SK-N-SH (cell line): ENCODE measurements at regions not wholly inside any gene's neighbourhood (a gene's known extent, or its start where the extent isn't known, plus 50 kb on each side); places are given as distances from the start of the nearest gene placed in this dataset.

Source experiments
- CTCF ChIA-PET: fragments of 300-600, 350-600 bp; formaldehyde crosslinking; extraction: SDS; loops from one replicate; lab custom pipeline; 2021; lab: Yijun Ruan, JAX
- POLR2A ChIA-PET: fragments of 350-600 bp; sonication (Branson Sonifier 250); formaldehyde crosslinking; extraction: SDS; loops from one replicate; lab custom pipeline; 2020; ENCODE audit warnings: antibody characterized with exemption, inconsistent platforms; lab: Yijun Ruan, JAX
- DNase-seq: peaks from one replicate; pipeline ENCODE4 v3.0.0; 2012
- H2AFZ ChIP-seq: fragments of 200-600 bp; sonication (generic); 2 replicates; pipeline ENCODE4 v1.8.1; 2016; ENCODE audit warnings: antibody characterized with exemption, mild to moderate bottlenecking, low read depth
- H3F3A ChIP-seq: fragments of 200-600 bp; sonication (generic); replicated peaks from 2 replicates; pipeline ENCODE3; 2016; ENCODE audit warnings: antibody characterized with exemption, mild to moderate bottlenecking; ENCODE audit not compliant: insufficient read depth
- H3K27ac ChIP-seq, 2 experiments: fragments of 200-500 bp in 1 of 2; fragments of 200-600 bp in 1 of 2; sonication (Bioruptor generic) in 1 of 2; sonication (generic), shearing (Covaris generic) in 1 of 2; 2 replicates each; pipeline versions ENCODE4 v1.5.1 to v1.6.1; 2014 to 2016; ENCODE audit warnings: low read depth in 2 of 2, inconsistent platforms in 1 of 2, low read length in 1 of 2, mild to moderate bottlenecking in 1 of 2, mixed read lengths in 1 of 2
- H3K27me3 ChIP-seq: fragments of 200-600 bp; sonication (generic), shearing (Covaris generic); 2 replicates; pipeline ENCODE4 v1.6.1; 2016; ENCODE audit warnings: mixed run types; ENCODE audit not compliant: insufficient read depth
- H3K36me3 ChIP-seq, 2 experiments: fragments of 200-500 bp in 1 of 2; fragments of 200-600 bp in 1 of 2; sonication (Bioruptor generic) in 1 of 2; sonication (generic) in 1 of 2; replicated peaks in 1 of 2; 2 replicates each; pipeline versions ENCODE3 to v1.5.1; 2014 to 2016; ENCODE audit warnings: low read length in 1 of 2, mild to moderate bottlenecking in 1 of 2; ENCODE audit not compliant: insufficient read depth in 2 of 2, control insufficient read depth in 1 of 2
- H3K4me1 ChIP-seq, 2 experiments: fragments of 200-500 bp in 1 of 2; fragments of 200-600 bp in 1 of 2; sonication (Bioruptor generic) in 1 of 2; sonication (generic), shearing (Covaris generic) in 1 of 2; 2 replicates each; pipeline versions ENCODE4 v1.5.1 to v1.6.1; 2014 to 2016; ENCODE audit warnings: low read depth in 1 of 2, low read length in 1 of 2, mixed run types in 1 of 2; ENCODE audit not compliant: insufficient read depth in 2 of 2, control insufficient read depth in 1 of 2
- H3K4me2 ChIP-seq: fragments of 200-600 bp; sonication (generic), shearing (Covaris generic); 2 replicates; pipeline ENCODE4 v1.6.1; 2017; ENCODE audit warnings: mixed run types
- H3K4me3 ChIP-seq, 2 experiments: fragments of 200-500 bp in 1 of 2; fragments of 200-600 bp in 1 of 2; sonication (Bioruptor generic) in 1 of 2; sonication (generic), shearing (Covaris generic) in 1 of 2; 2 replicates each; pipeline versions ENCODE4 v1.5.1 to v1.8.1; 2014 to 2016; ENCODE audit warnings: low read depth in 2 of 2, inconsistent platforms in 1 of 2, low read length in 1 of 2, mild to moderate bottlenecking in 1 of 2, mixed read lengths in 1 of 2, moderate library complexity in 1 of 2
- H3K79me2 ChIP-seq: fragments of 200-600 bp; sonication (generic); 2 replicates; pipeline ENCODE4 v1.8.1; 2017; ENCODE audit warnings: mild to moderate bottlenecking; ENCODE audit not compliant: insufficient read depth
- H3K9ac ChIP-seq: fragments of 200-600 bp; sonication (generic); 2 replicates; pipeline ENCODE4 v1.6.1; 2017; ENCODE audit warnings: mixed run types
- H3K9me2 ChIP-seq: fragments of 200-600 bp; sonication (generic); 2 replicates; pipeline ENCODE4 v1.6.1; 2017; ENCODE audit warnings: mixed run types
- H3K9me3 ChIP-seq: fragments of 200-600 bp; sonication (generic); 2 replicates; pipeline ENCODE4 v1.6.1; 2017; ENCODE audit warnings: mixed run types, mild to moderate bottlenecking, moderate library complexity
- H4K20me1 ChIP-seq: fragments of 200-600 bp; sonication (generic); 2 replicates; pipeline ENCODE4 v1.6.1; 2017; ENCODE audit warnings: mild to moderate bottlenecking, mixed run types; ENCODE audit not compliant: insufficient read depth
- CHD2 ChIP-seq: fragments of 150-350 bp; IDR thresholded peaks from 2 replicates; pipeline ENCODE4 v1.6.1; 2018; ENCODE audit warnings: low read length; ENCODE audit not compliant: partially characterized antibody
- ELF1 ChIP-seq: IDR thresholded peaks from 2 replicates; pipeline ENCODE4 v1.4.0; 2012
- EP300 ChIP-seq, 2 experiments: IDR thresholded peaks; 2 replicates each; pipeline versions ENCODE4 v1.4.0 to v1.6.1; 2012; ENCODE audit warnings: borderline replicate concordance in 1 of 2, low read depth in 1 of 2, low read length in 1 of 2
- EZH2phosphoT487 ChIP-seq: fragments of 200-600 bp; sonication (generic); IDR thresholded peaks from 2 replicates; pipeline ENCODE4 v1.6.1; 2017; ENCODE audit warnings: low read depth, mixed run types, mild to moderate bottlenecking, antibody characterized with exemption, moderate library complexity, borderline replicate concordance
- FOSL2 ChIP-seq: IDR thresholded peaks from 2 replicates; pipeline ENCODE4 v1.4.0; 2012; ENCODE audit warnings: low read depth, mild to moderate bottlenecking, moderate library complexity, borderline replicate concordance
- FOXJ3 ChIP-seq: sonication (generic); formaldehyde crosslinking; IDR thresholded peaks from 2 replicates; pipeline ENCODE4 v1.5.1; 2020; ENCODE audit warnings: mild to moderate bottlenecking, missing genetic modification reagents
- FOXM1 ChIP-seq: IDR thresholded peaks from 2 replicates; pipeline ENCODE4 v1.4.0; 2012; ENCODE audit warnings: low read depth, mild to moderate bottlenecking
- JUND ChIP-seq: IDR thresholded peaks from 2 replicates; pipeline ENCODE4 v1.4.0; 2012
- MXI1 ChIP-seq: IDR thresholded peaks from 2 replicates; pipeline ENCODE4 v1.6.1; 2012; ENCODE audit warnings: mild to moderate bottlenecking, low read depth, low read length, improper control_type of control experiment
- NFIC ChIP-seq: IDR thresholded peaks from 2 replicates; pipeline ENCODE4 v1.4.0; 2012; ENCODE audit warnings: borderline replicate concordance
- NRF1 ChIP-seq: IDR thresholded peaks from 2 replicates; pipeline ENCODE4 v1.6.1; 2012; ENCODE audit warnings: low read depth, mild to moderate bottlenecking, low read length
- POLR2AphosphoS5 ChIP-seq: IDR thresholded peaks from 2 replicates; pipeline ENCODE4 v1.6.1; 2012; ENCODE audit warnings: low read depth, low read length
- RAD21 ChIP-seq: IDR thresholded peaks from 2 replicates; pipeline ENCODE4 v1.6.1; 2012; ENCODE audit warnings: mild to moderate bottlenecking, low read length
- RFX5 ChIP-seq: IDR thresholded peaks from 2 replicates; pipeline ENCODE4 v1.6.1; 2012; ENCODE audit warnings: mild to moderate bottlenecking, improper control_type of control experiment, low read length
- RXRA ChIP-seq: IDR thresholded peaks from 2 replicates; pipeline ENCODE4 v1.4.0; 2012; ENCODE audit warnings: low read depth, mild to moderate bottlenecking, borderline replicate concordance
- SIN3A ChIP-seq: IDR thresholded peaks from 2 replicates; pipeline ENCODE4 v1.6.1; 2012; ENCODE audit warnings: low read depth, mild to moderate bottlenecking, low read length, moderate library complexity, borderline replicate concordance
- SMC3 ChIP-seq: IDR thresholded peaks from 2 replicates; pipeline ENCODE4 v1.6.1; 2012; ENCODE audit warnings: low read depth, low read length, improper control_type of control experiment
- TAF1 ChIP-seq: IDR thresholded peaks from 2 replicates; pipeline ENCODE4 v1.6.1; 2012; ENCODE audit warnings: low read depth, mild to moderate bottlenecking, low read length, moderate library complexity, borderline replicate concordance
- TCF12 ChIP-seq: IDR thresholded peaks from 2 replicates; pipeline ENCODE4 v1.4.0; 2012
- TEAD4 ChIP-seq: IDR thresholded peaks from 2 replicates; pipeline ENCODE4 v1.4.0; 2012; ENCODE audit warnings: mild to moderate bottlenecking, borderline replicate concordance; ENCODE audit not compliant: insufficient read depth
- YY1 ChIP-seq: IDR thresholded peaks from 2 replicates; pipeline ENCODE4 v1.4.0; 2012; ENCODE audit warnings: low read depth, mild to moderate bottlenecking
- WGBS: methylation state at CpG from one replicate; pipeline ENCODE4 v1.1.6; 2017; ENCODE audit warnings: low lambda C conversion rate; 5-methylcytosine and 5-hydroxymethylcytosine counted together
- TF ChIP-seq, protein P1 (sequence below): IDR thresholded peaks from 2 replicates; pipeline ENCODE4; 2012
- TF ChIP-seq, protein P2 (sequence below): fragments of 150-350 bp; IDR thresholded peaks from 2 replicates; pipeline ENCODE4 v1.6.1; 2017; ENCODE audit warnings: antibody characterized with exemption, low read length, low read depth, borderline replicate concordance
- TF ChIP-seq, protein P3 (sequence below): IDR thresholded peaks from 2 replicates; pipeline ENCODE4 v1.6.1; 2012; ENCODE audit warnings: mild to moderate bottlenecking, low read depth, low read length, moderate library complexity
- TF ChIP-seq, protein P4 (sequence below): fragments of 200-600 bp; sonication (generic); IDR thresholded peaks from 2 replicates; pipeline ENCODE4 v1.6.1; 2017; ENCODE audit warnings: antibody characterized with exemption, mild to moderate bottlenecking, moderate library complexity
- TF ChIP-seq, protein P5 (sequence below): IDR thresholded peaks from 2 replicates; pipeline ENCODE4 v1.4.0; 2012; ENCODE audit warnings: low read depth, borderline replicate concordance

DNA sequence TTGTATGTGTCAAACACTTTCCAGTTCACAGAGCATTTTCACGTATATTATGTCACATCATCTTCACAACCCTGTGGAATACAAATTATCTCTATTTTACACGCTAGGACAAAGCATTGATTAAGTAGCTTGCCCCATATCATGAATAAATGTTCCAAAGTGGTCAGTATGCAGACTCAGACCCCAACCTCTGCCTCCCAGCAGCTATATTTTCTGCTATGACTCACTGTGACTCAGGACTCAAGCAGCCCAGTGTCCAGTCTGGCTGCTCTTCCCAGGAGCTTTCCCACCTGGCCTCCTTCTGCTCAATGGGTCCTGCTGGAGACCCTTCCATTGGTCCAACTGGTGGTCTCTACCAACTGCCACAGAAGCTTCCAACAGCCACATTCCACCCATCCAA, 56.0 kb upstream of the RAP1A start:
- H3K27me3 ChIP-seq = no peaks in the 10 kb centered on the region
- no peaks in the 10 kb centered on the region for H3K9me2 ChIP-seq
- DNase-seq = no peak
- WGBS = 22% methylated on average over 2 of the region's 2 CpGs
- peak overlapping the region in 1 of 2 experiments; percentile 89; a peak in 3 of 4 replicates for H3K27ac ChIP-seq
- peak overlapping the region; percentile 60; the same call in 1 of the 2 replicates for H2AFZ ChIP-seq
- peak overlapping the region; percentile 59 for H3K4me2 ChIP-seq
- H4K20me1 ChIP-seq = no peaks in the 10 kb centered on the region
- peaks cover 34% of the 10 kb centered on the region for H3F3A ChIP-seq
- CTCF ChIA-PET = interaction anchor here (1.4 kb wide), 1 partner anchor 55 kb away, joined by 5 read pairs; no protein-coding TSS in a partner anchor
- no peaks in the 10 kb centered on the region for H3K9me3 ChIP-seq
- H3K4me3 ChIP-seq = no peak overlapping the region; a peak in 1 of 4 replicates
- H3K36me3 ChIP-seq = no peaks in the 10 kb centered on the region
- H3K79me2 ChIP-seq = no peaks in the 10 kb centered on the region
- peak overlapping the region; percentile 39; the same call in 1 of the 2 replicates for H3K9ac ChIP-seq
- peaks cover 0 to 18% of the 10 kb centered on the region in 2 experiments; a peak in 2 of 4 replicates for H3K4me1 ChIP-seq
- POLR2A ChIA-PET = no interaction called here
- TF ChIP-seq TCF12 (peak; percentile 86), TAF1 (no peak), POLR2AphosphoS5 (no peak), CHD2 (no peak), YY1 (no peak), MXI1 (no peak), RAD21 (no peak), RFX5 (no peak), EP300 (IDR thresholded peaks at IDR 0.05; ENCODE audit: borderline replicate concordance in 1 of 2, low read depth in 1 of 2, low read length in 1 of 2) (peak in 1 of 2 experiments; percentile 37; a peak in 1 of 4 replicates), EZH2phosphoT487 (no peak), SMC3 (no peak), ELF1 (no peak), JUND (peak; percentile 91), RXRA (no peak; the same call in 1 of the 2 replicates), FOSL2 (peak; percentile 97), NFIC (peak; percentile 26; the same call in 1 of the 2 replicates), FOXM1 (no peak), TEAD4 (0 out of 2 replicates have a peak, but pooled peaks have one; percentile 39), NRF1 (no peak), FOXJ3 (CRISPR knock-in tag) (no peak), SIN3A (no peak)
- TF ChIP-seq, protein P1, sequence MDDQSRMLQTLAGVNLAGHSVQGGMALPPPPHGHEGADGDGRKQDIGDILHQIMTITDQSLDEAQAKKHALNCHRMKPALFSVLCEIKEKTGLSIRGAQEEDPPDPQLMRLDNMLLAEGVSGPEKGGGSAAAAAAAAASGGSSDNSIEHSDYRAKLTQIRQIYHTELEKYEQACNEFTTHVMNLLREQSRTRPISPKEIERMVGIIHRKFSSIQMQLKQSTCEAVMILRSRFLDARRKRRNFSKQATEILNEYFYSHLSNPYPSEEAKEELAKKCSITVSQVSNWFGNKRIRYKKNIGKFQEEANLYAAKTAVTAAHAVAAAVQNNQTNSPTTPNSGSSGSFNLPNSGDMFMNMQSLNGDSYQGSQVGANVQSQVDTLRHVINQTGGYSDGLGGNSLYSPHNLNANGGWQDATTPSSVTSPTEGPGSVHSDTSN = peak; percentile 60
- TF ChIP-seq, protein P2, sequence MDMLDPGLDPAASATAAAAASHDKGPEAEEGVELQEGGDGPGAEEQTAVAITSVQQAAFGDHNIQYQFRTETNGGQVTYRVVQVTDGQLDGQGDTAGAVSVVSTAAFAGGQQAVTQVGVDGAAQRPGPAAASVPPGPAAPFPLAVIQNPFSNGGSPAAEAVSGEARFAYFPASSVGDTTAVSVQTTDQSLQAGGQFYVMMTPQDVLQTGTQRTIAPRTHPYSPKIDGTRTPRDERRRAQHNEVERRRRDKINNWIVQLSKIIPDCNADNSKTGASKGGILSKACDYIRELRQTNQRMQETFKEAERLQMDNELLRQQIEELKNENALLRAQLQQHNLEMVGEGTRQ = no peak
- TF ChIP-seq, protein P3, sequence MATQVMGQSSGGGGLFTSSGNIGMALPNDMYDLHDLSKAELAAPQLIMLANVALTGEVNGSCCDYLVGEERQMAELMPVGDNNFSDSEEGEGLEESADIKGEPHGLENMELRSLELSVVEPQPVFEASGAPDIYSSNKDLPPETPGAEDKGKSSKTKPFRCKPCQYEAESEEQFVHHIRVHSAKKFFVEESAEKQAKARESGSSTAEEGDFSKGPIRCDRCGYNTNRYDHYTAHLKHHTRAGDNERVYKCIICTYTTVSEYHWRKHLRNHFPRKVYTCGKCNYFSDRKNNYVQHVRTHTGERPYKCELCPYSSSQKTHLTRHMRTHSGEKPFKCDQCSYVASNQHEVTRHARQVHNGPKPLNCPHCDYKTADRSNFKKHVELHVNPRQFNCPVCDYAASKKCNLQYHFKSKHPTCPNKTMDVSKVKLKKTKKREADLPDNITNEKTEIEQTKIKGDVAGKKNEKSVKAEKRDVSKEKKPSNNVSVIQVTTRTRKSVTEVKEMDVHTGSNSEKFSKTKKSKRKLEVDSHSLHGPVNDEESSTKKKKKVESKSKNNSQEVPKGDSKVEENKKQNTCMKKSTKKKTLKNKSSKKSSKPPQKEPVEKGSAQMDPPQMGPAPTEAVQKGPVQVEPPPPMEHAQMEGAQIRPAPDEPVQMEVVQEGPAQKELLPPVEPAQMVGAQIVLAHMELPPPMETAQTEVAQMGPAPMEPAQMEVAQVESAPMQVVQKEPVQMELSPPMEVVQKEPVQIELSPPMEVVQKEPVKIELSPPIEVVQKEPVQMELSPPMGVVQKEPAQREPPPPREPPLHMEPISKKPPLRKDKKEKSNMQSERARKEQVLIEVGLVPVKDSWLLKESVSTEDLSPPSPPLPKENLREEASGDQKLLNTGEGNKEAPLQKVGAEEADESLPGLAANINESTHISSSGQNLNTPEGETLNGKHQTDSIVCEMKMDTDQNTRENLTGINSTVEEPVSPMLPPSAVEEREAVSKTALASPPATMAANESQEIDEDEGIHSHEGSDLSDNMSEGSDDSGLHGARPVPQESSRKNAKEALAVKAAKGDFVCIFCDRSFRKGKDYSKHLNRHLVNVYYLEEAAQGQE = no peak
- TF ChIP-seq, protein P4, sequence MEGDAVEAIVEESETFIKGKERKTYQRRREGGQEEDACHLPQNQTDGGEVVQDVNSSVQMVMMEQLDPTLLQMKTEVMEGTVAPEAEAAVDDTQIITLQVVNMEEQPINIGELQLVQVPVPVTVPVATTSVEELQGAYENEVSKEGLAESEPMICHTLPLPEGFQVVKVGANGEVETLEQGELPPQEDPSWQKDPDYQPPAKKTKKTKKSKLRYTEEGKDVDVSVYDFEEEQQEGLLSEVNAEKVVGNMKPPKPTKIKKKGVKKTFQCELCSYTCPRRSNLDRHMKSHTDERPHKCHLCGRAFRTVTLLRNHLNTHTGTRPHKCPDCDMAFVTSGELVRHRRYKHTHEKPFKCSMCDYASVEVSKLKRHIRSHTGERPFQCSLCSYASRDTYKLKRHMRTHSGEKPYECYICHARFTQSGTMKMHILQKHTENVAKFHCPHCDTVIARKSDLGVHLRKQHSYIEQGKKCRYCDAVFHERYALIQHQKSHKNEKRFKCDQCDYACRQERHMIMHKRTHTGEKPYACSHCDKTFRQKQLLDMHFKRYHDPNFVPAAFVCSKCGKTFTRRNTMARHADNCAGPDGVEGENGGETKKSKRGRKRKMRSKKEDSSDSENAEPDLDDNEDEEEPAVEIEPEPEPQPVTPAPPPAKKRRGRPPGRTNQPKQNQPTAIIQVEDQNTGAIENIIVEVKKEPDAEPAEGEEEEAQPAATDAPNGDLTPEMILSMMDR = no peak
- TF ChIP-seq, protein P5, sequence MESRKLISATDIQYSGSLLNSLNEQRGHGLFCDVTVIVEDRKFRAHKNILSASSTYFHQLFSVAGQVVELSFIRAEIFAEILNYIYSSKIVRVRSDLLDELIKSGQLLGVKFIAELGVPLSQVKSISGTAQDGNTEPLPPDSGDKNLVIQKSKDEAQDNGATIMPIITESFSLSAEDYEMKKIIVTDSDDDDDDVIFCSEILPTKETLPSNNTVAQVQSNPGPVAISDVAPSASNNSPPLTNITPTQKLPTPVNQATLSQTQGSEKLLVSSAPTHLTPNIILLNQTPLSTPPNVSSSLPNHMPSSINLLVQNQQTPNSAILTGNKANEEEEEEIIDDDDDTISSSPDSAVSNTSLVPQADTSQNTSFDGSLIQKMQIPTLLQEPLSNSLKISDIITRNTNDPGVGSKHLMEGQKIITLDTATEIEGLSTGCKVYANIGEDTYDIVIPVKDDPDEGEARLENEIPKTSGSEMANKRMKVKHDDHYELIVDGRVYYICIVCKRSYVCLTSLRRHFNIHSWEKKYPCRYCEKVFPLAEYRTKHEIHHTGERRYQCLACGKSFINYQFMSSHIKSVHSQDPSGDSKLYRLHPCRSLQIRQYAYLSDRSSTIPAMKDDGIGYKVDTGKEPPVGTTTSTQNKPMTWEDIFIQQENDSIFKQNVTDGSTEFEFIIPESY = no peak
